GM18499 (cell line): ENCODE measurements at regions not wholly inside any gene's neighbourhood (a gene's known extent, or its start where the extent isn't known, plus 50 kb on each side); places are given as distances from the start of the nearest gene placed in this dataset.

Source experiments
- ATAC-seq: cut with Tn5 transposase; IDR thresholded peaks from one replicate; pipeline ENCODE4 v1.9.1; 2021; ENCODE audit warnings: moderate number of reproducible peaks; ENCODE audit not compliant: insufficient read depth, unreplicated experiment

DNA sequence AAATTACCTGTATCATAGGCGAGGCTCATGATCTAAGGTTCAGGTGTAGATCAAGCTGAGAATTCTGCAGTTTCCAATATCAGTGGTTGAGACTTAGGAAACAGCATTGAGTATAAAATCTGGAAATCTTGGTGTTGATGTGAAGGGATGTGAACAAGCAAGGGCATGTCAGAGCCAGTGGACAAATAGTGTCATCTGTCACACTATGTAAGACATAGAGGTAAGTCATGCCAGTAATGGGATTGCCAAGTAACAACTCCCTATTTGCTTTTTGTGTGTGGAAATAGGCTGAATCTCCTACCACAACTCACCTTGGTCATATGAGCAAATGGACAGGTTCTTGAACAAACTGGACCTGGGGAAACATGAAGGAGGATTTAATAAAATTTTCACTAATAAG is 334.5 kb upstream of the EMCN start:
- ATAC-seq = no peak

DNA sequence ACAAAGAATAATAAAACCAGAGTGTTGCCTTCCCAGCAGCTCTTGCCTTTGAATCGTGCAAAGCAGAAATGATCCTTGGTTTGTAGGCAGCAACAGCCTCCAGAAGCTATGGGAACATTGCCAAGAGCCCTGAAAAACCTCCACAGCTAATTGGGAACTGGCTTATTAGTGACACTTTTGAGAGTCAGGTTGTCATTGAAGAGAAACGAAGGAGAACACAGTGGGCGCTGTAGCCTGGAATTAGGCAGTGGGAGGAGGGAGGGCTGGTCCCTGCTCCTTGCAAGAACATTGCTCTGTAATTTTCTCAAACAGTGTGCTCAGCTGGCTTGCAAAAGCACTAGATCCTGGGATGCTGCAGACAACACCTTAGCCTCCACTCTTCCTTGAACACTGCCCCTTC is 331.5 kb upstream of the EMCN start:
- no peak for ATAC-seq

DNA sequence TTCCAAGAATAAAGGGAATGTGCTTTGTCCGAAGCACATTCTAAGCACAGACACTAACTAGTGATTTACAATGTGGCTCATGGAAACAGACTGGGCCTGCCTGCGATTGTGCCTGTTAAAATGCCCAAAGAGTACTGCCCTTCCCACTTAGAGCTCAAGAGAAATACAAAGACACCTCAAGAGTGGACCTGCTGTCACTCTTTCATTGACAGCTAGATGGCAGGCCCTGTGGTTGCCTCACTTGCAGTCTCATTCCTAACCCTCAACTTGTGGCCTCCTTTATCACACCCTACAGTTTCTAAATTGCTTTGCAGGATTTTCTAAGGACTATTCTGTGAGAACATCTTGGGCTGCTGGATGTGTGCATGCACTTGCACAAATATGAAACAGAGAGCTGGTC is 331.0 kb upstream of the EMCN start:
- no peak for ATAC-seq

DNA sequence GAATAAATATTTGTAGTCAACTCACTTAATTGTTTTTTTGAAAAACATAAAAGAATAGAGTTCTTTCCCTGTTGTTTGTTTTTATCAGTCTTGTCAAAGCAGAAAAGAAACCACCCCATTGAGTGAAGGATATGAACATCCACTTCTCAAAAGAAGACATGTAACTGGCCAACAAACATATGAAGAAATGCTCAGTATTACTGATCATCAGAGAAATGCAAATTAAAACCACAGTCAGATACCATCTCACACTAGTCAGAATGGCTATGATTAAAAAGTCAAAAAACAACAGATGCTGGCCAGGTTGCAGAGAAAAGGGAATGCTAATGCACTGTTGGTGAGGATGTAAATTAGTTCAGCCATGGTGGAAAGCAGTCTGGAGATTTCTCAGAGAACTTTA is 326.1 kb upstream of the EMCN start:
- peak; percentile 60 for ATAC-seq

DNA sequence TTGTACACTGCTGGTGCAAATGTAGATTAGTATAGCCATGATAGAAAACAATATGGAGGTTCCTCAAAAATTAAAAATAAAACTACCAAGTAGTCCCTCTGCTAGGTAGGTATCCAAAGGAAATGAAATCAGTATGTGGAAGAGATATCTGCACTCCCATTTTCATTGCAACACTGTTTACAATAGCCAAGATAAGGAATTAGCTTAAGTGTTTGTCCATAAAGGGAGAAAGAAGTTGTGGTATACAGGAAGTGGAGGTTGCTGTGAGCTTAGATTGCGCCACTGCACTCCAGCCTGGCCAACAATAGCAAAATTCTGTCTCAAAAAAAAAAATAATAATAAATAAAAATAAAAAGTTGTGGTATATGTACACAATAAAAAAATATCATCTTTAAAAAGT is 325.0 kb upstream of the EMCN start:
- no peak for ATAC-seq

DNA sequence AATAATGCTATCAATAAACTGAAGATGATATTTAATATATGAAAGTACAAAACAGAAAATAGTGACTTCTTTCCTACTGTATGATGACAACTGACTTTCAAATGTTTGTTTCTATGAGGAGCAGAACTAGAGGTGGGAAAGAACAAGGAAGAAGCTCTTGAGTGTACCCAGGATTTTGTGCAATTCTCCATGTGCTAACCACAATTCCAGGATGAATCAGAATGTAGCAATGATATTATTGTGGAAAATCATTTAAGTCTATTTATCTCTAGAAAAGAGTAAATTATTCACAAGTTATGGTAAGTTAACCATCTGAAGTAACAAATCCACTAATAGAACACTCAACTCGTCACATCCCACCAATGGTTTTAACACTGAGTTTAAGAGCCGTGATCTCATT is 324.1 kb upstream of the EMCN start:
- ATAC-seq = no peak

DNA sequence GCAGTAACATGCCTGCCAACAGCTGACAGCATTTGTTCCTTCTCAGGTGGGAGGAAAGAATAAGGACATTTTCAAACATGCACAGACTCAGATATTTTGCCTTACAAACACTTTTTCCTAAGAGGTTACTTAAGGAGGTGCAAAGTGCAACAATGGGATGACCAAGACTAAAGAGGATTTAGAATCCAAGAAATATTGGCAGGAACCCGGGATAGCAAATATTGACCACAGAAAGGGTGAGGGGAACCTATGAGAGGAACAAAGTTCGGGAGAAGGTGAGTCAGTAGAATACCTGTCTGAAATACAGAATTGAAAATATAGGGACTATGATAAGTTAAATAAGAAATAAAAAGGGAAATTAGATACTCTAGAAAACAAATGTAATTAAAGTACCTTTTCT is 321.9 kb upstream of the EMCN start:
- ATAC-seq = no peak

DNA sequence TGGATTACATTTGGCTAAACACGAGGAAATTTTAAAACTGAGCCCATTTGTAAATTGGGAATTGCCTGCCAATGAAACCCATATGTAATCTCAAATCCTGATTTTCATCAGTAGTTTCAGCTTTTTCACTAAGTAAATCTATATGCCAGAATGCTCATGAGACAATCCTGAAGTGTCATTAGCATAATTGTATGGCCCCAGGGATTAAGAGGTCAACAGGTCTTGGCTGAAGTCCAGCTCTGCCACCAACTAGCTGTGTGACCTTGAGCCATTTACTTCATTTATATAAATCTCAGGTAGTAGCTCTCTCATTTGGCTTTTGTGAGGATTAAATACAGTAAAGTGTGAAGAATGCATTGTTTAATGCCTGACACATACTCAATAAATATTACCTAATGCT is 320.5 kb upstream of the EMCN start:
- no peak for ATAC-seq

DNA sequence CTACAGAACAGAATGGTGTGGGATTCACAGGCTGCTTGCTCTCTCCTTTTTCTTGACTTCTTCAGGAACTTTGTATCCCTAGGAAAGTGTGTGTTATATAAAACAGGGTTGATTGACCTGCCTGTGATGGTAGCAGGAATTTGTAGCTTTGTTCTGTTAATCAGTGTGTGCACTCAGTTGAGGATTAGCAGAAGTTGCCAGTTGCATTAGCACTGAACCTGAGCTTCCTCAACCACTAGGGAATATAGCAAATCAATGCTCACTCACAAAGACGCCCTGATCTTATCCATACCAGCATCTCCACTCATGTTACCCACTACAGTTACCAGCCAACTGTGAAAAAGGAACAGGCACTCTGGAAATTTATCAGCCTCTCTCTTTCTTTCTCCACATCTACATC is 319.1 kb upstream of the EMCN start:
- no peak for ATAC-seq

DNA sequence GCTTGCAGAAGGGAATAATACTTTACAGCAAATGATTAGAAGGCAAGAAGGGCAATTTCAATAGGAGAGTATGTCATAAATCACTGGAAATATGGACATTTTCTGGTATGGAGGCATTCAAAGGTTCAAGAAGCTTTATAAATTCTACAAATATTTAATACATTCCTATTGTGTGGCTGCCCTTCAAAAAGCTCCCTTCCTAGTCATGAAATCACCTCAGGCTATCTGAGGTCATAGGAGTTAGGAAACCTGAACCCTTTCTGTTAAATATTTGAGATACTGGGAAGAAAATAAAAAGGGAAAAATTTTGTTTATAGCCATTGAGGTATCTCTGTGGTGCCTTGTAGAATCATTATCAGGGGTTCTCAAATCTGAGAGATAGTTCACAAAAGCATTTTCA is 316.8 kb upstream of the EMCN start:
- ATAC-seq = no peak

DNA sequence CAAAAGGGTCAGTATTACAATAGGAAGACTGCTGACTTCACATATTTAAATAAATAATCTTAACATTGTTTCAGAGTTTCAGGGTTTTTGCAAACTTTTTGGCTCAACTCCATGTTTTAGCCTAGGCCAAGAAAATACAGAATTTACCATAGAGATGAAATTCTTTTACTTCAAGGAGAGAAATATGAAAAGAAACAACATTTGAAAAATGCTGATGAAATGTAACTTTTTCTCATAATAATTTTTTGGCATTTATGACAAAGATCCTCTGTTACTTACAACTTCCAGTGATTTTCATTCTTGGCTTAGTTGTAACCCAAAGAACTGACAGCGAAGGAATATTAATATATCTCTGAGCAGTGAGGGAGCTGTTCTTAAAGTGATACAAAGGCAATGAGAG is 316.1 kb upstream of the EMCN start:
- no peak for ATAC-seq

DNA sequence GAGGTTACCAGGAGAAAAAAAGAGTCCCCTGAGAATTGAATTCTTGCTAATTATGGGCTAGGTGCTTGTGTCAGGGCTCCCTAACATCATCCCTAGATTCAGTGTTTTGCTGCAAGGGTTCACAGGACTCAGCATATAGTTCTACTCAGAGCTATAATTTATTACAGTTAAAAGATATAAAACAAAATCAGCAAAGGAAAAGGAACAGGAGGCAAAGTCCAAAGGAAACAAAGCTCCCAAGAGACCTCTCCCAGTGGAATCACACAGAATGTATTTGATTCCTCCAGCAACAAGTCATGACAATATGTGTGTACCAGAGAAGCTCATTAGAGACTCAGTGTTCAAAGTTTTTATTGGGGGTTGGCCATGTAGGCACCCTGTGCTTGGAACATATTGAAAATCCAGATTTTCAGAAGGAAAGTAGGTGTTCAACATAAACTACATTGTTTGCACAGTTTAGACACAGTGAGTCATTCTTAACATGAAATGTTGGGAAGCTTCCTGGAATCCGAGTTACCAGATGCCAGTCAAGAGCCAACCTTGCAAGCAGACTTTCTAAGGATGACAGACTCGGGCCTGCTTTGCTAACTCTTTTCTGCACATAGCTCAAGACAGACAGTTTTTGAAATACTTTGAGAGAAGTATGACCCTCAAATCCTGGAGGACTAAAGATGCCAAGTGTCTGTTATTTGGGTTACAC is 311.3 kb upstream of the EMCN start:
- ATAC-seq = no peak

DNA sequence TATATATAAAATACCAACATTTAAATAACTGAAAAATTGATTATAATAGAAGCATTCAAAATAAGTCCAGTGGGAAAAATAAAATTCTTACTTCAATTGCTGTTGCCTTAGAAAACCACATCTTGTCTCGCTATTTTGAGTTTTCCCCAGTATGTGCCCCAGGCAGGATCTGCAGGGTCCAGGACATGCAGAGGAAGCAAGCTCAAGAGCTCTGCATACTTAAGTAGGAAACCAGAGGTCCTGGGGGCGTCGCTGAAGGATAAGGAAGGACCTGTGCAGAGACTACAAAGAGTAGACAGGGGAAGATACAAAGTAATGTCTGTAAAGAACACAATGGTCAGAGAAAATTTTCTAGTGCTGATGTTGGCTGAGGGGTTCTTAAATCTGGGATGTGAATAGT is 310.5 kb upstream of the EMCN start:
- no peak for ATAC-seq

DNA sequence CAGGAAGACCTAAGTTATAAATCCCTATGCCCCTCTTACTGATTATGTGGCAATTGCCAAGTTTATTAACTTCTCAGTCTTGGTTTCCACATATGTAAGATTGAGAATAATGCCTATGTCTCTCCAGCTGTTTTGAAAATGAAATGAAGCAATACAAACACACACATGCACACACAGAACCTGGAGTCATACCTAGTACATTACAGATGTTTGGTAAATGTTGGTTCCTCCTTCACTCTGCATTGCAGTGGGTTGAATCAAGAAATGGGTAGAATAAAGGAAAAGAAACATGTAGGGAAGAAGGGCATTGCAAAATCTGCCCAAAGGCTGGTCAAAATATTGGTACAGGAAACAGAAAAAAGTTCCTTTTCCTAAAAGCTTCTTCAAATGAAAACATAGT is 309.9 kb upstream of the EMCN start:
- no peak for ATAC-seq

DNA sequence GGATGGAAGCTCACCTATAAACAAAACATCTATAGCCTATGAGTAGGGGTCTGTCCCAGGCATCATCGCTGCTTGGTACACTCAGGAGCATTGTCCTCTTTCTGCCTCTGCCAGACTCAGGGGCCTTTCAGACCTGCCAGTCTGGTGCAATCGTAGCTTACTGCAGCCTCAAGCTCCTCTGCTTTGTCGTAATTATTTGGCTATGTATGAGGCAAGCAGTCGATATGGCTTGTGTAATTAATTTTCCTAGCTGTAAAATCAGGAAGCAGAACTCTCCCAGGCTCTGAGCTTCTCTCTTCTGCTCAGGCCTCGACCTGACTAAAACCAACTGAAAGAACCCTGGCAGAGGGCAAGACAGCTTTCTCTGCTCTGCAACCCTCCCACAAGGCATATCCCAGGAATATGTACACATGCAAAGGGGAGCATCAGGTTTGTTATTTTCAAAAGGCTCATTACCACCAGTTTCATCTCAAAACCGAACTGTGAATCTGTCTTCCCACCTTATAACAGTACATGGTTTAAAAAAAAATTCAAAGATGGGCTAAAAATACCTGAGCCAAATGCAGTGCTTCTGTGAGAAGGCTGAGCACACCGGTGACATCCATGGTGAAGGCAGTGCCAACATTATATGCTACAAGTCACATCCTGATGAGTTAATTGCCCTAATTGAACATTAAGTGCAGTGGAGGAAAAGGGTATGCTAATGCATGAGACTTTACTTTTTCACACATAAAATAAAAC is 309.2 kb upstream of the EMCN start:
- ATAC-seq = no peak

DNA sequence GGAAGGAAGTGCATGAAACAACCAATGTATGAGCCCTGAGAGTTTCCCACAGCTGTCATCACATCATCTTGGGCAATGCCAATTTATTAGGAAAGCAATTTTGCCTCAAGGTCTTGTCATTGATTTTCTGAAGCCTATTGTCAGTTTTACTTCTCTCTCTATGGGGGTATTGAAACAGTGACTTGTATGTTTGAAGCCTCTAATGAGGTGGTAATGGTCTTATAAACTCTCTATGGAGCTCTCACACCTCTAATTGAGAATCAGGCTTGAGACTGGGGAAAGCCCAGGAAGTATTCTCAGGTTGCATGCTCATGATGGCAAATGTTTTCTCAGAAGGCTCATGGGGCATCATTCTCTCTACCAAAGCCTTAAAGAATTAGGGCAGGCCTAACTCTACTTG is 308.2 kb upstream of the EMCN start:
- no peak for ATAC-seq

DNA sequence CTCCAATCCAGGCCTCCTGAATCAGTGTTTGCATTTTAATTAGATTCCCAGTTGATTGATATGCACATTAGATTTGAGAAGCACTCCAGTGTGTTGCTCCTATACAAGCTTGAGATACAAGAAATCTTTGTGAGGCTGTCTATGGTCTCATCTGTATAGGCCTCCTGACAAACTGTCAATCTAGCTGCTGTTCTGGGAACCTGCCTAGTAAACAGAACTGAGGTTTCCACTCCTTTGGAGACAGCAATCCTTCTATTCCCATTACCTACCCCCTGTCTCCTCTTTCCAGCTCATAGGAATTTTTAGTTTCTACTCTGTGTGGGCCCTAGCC is 306.1 kb upstream of the EMCN start:
- peak; percentile 2 for ATAC-seq

DNA sequence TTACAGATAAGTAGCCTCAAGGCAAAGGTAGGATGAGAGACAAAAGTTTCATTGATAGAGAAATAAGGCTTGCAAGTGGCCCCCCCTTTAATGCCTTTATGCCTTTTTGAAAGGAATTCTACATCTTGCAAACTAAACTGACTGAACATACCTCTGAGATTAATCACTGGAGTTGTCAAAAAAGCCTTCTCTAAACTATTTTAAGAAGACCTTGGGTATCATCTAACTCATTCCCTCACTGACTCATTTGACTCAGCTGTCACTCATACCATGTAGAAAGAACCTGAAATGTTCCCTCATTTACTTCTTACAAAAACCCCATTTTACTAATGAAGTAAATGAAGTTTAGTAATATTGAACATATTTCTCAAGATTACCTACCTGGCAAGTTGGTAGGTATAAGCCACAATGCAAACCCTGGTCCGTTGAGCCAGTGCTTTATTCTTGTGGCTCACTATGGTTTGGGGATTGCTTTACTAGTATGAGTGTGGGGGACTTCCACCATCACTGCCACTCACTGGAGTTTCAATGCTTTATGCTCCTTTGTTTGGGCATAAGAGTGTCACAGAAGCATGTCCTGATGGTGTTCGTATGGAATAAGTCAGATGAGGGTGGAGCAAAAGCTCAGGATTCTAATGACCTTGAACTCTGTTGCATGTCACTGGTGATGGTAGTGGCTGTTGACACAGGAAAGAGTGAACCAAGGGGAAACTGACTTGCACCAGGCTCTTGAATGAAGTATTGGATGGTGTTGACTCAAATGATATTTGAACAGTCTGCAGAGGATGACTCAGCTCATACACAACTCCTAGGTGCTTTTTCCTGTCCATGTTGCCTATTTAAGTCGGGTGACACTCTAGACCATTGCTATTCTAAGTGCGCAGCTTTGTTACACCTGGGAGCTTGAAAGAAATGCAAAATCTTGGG is 305.5 kb upstream of the EMCN start:
- ATAC-seq = peak; percentile 80

DNA sequence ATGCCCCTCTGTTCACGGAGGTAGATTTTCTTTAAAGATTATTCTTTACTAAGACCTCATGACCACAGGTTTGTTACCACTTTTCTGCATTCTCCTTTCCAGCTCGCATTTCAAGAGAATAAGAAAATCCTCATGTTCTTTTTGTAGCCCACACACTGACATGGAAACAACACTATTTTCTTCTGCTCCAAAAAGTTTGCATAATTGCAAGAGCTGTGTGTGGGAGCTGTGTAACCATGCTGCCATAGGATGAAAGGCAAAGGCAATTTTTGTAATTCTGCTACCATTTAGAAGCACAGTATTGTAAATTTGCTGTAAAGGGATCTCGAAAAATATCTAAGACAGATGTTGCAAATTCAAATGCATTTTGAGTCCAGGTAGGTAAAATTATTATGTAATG is 302.4 kb upstream of the EMCN start:
- ATAC-seq = no peak

DNA sequence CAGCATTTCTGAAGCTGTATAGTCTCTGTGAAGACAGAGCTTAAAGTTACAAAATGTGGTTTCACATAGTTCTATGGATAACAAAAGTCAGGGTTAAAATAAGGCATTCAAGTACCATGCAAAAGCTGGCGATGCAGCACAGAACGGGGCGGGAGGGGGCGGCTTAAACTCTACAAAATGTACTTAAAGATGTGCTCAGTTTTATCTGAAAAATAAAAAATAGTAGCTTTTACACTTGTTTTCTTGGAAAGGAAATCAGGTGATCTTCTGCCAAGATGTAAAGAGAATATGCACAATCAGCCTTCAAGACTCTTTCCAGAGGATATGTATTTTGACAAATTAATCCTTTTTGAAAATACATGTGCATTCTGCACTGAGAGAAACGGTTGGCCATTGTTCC is 301.7 kb upstream of the EMCN start:
- ATAC-seq = no peak

DNA sequence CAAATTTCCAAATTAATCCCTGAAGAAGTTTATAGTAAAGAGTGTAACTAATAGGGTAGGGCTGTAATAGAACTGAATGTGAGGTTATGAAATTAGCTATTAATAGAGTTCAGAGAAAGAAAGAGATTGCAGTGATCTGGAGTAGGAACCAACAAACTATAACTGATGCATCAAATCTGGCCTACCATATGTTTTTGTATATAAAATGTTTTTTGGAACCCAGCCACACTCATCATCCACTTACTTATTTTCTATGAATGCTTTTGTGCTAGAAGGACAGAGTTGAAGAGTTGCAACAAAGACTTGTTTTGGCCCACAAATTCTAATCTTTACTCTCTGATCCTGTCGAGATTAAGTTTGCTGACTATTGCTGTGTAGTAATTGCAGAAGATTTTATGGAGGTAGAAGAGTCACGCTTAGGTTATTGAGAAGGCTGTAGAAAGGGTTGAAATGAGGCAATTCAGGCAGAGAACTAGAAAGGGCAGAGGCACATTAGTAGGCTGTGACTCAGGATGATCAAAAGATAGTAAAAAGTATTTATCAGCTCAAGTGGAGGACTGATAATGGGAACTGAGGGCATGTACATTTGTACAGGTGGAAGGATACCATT is 298.7 kb upstream of the EMCN start:
- ATAC-seq = no peak
